ENCODE measurements at regions not wholly inside any gene's neighbourhood (a gene's known extent, or its start where the extent isn't known, plus 50 kb on each side); places are given as distances from the start of the nearest gene placed in this dataset.

DNA sequence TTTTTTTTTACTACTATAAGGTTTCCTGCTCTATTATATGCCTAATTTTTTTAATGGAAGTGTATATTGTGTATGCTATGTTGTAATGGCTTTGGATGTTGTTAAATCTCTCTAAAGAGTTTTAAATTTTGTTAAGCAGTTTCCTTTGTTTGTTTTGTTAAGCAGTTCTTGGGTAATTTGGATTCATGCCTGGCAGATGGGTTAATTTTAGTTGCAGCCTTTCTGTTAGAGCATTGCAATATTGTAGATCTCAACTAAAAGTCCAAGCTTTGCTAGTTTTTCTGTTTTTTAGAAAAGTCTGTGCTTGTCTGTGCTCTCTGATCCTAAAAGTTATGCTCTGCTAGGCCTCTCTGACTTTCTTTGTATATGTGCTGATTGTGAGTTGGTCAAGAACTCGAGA is 1229.0 kb upstream of the NRXN1 start:
- TF ChIP-seq POLR2A (IDR thresholded peaks at IDR 0.05): no peak
- TF ChIP-seq, protein P1, sequence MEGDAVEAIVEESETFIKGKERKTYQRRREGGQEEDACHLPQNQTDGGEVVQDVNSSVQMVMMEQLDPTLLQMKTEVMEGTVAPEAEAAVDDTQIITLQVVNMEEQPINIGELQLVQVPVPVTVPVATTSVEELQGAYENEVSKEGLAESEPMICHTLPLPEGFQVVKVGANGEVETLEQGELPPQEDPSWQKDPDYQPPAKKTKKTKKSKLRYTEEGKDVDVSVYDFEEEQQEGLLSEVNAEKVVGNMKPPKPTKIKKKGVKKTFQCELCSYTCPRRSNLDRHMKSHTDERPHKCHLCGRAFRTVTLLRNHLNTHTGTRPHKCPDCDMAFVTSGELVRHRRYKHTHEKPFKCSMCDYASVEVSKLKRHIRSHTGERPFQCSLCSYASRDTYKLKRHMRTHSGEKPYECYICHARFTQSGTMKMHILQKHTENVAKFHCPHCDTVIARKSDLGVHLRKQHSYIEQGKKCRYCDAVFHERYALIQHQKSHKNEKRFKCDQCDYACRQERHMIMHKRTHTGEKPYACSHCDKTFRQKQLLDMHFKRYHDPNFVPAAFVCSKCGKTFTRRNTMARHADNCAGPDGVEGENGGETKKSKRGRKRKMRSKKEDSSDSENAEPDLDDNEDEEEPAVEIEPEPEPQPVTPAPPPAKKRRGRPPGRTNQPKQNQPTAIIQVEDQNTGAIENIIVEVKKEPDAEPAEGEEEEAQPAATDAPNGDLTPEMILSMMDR (IDR thresholded peaks at IDR 0.05): no peak

Data from right lobe of liver (tissue), 4 donors.